Adrenal gland (tissue), 9 donors: ENCODE measurements at regions not wholly inside any gene's neighbourhood (a gene's known extent, or its start where the extent isn't known, plus 50 kb on each side); places are given as distances from the start of the nearest gene placed in this dataset.
"Not testable (repeated sequence)": the region's sequence is repeated elsewhere in the genome, so short reads cannot be mapped to it uniquely, and the experiment has no call there.

Experiments
- DNase-seq, 7 donors: peaks; one replicate each; pipeline ENCODE4 v3.0.0-alpha.2; 2019 to 2020
- H3K27ac ChIP-seq, 5 donors: fragments of 200-600 bp; sonication (generic) in 4 of 5; 1 replicate in 3 of 5; 2 replicates in 2 of 5; pipeline versions ENCODE4 v1.5.1 to v1.8.0; 2016 to 2020; ENCODE audit warnings: mild to moderate bottlenecking in 1 of 5
- H3K27me3 ChIP-seq: fragments of 200-600 bp; 2 replicates; pipeline ENCODE4 v1.8.0; 2021
- H3K36me3 ChIP-seq, 2 donors: fragments of 200-600 bp; replicated peaks in 1 of 2; 1 replicate in 1 of 2; 2 replicates in 1 of 2; pipeline versions ENCODE4 v1.5.1 to v1.8.0; 2018 to 2022
- H3K4me1 ChIP-seq, 2 donors: fragments of 200-600 bp; replicated peaks in 1 of 2; 1 replicate in 1 of 2; 2 replicates in 1 of 2; pipeline versions ENCODE4 v1.5.1 to v1.8.0; 2018 to 2021
- H3K4me3 ChIP-seq, 4 donors: fragments of 200-600 bp; sonication (generic) in 3 of 4; one replicate each; pipeline ENCODE4 v1.5.1; 2016 to 2018
- H3K9me3 ChIP-seq, 3 donors: fragments of 200-600 bp; sonication (generic) in 1 of 3; replicated peaks in 1 of 3; 1 replicate in 2 of 3; 2 replicates in 1 of 3; pipeline versions ENCODE4 v1.5.1 to v1.8.0; 2016 to 2021
- POLR2A ChIP-seq, 2 donors: fragments of 450-650 bp; IDR thresholded peaks; one replicate each; pipeline ENCODE4 v1.6.1; 2017; ENCODE audit warnings: antibody characterized with exemption in 2 of 2, mild to moderate bottlenecking in 2 of 2, moderate library complexity in 1 of 2
- WGBS, 4 donors: extraction: QIAGEN DNeasy Blood & Tissue Kit in 2 of 4; methylation state at CpG; one replicate each; pipeline versions ENCODE4 v1.1.5 to v1.1.7; 2013 to 2017; 5-methylcytosine and 5-hydroxymethylcytosine counted together
- intact Hi-C, 2 donors: fragments of 100-400 bp; cut with DNase I; formaldehyde crosslinking; loops; one replicate each; pipeline versions ENCODE4 v1.14.1 to v1.15.0; 2022 to 2023
- TF ChIP-seq, protein P1 (sequence below), 6 experiments: fragments of 450-650 bp in 4 of 6; fragments of 200-600 bp in 2 of 6; sonication (generic) in 1 of 6; IDR thresholded peaks; 1 replicate in 5 of 6; 2 replicates in 1 of 6; pipeline versions ENCODE4 v1.5.1 to v1.8.0; 2016 to 2021; ENCODE audit warnings: antibody characterized with exemption in 6 of 6, mild to moderate bottlenecking in 2 of 6, moderate library complexity in 1 of 6
- donor health status: healthy with polysubstance abuse.
- donor health status: Bipolar disorder and iron deficiency.
- donor health status: DM: yes; HTN: yes; CAD: no.
- donor health status: DM: no; HTN: no; CAD: no.
- donor health status: DM: no; HTN: no; CAD: no.

DNA sequence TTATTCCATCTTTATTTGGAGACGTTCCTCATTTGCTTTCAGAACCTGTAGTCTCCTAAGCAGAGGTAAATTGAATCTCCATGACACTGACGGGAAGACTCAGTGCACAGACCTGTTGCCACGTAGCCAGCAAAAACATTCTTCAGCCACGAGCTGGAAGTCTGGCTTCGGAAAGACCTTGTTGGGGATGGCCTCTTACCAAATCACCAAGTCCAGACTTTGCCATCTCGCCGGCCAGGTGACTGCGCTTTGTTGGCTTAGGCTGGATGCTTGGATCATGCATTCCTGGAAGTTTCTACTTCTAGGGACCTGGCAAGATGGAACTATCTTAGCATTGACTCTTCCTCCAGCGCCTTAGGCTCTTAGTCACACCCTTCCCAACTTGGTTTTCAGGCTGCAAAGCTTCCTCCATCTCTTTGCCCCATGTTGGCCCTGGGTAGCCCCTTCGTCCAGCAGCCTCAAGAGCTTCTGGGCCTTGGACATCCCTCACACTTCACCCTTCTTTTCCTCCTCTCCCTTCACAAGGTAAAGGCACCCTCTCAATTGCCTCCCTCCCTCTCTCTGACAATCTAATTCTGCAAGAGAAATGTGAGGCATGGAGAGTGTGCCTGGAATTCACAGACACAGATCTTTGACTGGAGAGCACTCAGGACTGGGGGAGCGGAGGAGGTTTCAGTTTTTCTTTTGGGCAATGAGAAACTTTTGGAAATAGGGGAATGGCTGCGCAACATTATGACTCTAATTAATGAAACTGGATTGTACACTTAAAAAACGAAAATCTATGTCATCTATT lies 451.9 kb upstream of the MKI67 start:
- H3K4me1 ChIP-seq, result no peaks in the 10 kb centered on the region
- intact Hi-C loops, result no loop called here
- H3K27ac ChIP-seq, result no peak overlapping the region
- TF ChIP-seq, protein P1, sequence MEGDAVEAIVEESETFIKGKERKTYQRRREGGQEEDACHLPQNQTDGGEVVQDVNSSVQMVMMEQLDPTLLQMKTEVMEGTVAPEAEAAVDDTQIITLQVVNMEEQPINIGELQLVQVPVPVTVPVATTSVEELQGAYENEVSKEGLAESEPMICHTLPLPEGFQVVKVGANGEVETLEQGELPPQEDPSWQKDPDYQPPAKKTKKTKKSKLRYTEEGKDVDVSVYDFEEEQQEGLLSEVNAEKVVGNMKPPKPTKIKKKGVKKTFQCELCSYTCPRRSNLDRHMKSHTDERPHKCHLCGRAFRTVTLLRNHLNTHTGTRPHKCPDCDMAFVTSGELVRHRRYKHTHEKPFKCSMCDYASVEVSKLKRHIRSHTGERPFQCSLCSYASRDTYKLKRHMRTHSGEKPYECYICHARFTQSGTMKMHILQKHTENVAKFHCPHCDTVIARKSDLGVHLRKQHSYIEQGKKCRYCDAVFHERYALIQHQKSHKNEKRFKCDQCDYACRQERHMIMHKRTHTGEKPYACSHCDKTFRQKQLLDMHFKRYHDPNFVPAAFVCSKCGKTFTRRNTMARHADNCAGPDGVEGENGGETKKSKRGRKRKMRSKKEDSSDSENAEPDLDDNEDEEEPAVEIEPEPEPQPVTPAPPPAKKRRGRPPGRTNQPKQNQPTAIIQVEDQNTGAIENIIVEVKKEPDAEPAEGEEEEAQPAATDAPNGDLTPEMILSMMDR (IDR thresholded peaks at IDR 0.05), result no peak
- TF ChIP-seq POLR2A (IDR thresholded peaks at IDR 0.05), result no peak
- H3K27me3 ChIP-seq, result no peaks in the 10 kb centered on the region
- H3K4me3 ChIP-seq, result no peak overlapping the region
- H3K36me3 ChIP-seq, result no peaks in the 10 kb centered on the region
- WGBS, 4 donors, result 85 to 90% (median 87%) methylated on average over 13 of the region's 13 CpGs
- H3K9me3 ChIP-seq, result no peaks in the 10 kb centered on the region
- no peak for DNase-seq

DNA sequence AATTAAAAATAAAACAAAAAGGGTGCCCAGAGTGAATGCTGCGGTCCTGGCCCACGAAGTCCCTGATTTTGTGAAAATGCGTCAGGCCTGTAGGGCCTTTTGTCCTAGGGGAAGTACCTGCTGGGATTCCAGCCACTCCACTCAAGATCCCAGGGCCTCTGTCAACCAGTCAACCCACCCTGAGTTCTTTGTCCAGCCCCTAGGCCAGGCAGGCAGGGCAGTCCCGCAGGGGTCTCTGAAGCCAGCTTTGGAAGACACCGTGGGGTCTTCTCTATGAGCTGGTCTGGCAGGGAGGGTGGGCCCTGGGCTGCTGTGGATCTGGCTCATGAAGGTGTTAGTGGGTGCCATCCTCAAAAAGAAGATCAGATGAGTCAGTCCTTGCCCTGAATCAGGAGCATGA lies 452.5 kb upstream of the MKI67 start:
- intact Hi-C loops, result no loop called here
- 87 to 95% (median 91%) methylated on average over 3 to 5 of the region's 5 CpGs for WGBS, 4 donors
- no peaks in the 10 kb centered on the region for H3K9me3 ChIP-seq
- DNase-seq, result no peak
- H3K4me3 ChIP-seq, result no peak overlapping the region
- TF ChIP-seq POLR2A (IDR thresholded peaks at IDR 0.05), result no peak
- TF ChIP-seq, protein P1 (IDR thresholded peaks at IDR 0.05), result no peak
- no peaks in the 10 kb centered on the region for H3K27me3 ChIP-seq
- H3K27ac ChIP-seq, result no peak overlapping the region
- no peaks in the 10 kb centered on the region for H3K4me1 ChIP-seq
- H3K36me3 ChIP-seq, result no peaks in the 10 kb centered on the region

DNA sequence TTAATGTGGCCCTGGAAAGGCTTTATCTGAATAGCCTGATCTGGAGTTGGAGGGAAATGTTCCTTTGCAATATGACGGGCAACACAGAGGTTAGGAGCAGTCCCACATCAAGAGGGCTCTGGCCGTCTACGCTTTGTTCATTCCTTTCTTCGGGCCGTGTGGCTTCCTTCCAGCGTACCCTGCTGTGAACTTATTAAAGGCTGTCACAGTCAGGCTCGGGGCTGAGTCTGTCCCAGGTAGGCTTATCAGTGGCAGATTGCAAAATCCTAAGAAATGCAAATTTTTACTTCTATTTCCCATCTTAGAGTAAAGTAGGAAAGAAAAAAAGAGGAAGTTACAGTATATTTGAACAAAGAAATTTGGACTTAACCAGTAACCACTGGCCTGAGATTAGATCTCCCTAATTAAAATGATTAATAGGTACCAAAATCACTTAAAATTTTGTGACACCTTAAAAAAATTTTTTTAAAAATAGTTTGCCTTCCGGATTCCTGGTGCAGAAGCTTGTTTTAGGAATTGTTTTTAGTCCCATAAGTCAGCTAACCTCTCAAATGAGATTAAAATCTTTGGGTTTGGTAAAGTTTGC lies 453.1 kb upstream of the MKI67 start:
- H3K9me3 ChIP-seq, result no peaks in the 10 kb centered on the region
- TF ChIP-seq, protein P1 (IDR thresholded peaks at IDR 0.05), result no peak
- no peak for TF ChIP-seq POLR2A (IDR thresholded peaks at IDR 0.05)
- no peak overlapping the region for H3K4me3 ChIP-seq
- peak in 1 of 7 donors; percentile 69 for DNase-seq
- H3K27me3 ChIP-seq, result no peaks in the 10 kb centered on the region
- no peaks in the 10 kb centered on the region for H3K36me3 ChIP-seq
- no peaks in the 10 kb centered on the region for H3K4me1 ChIP-seq
- 52 to 65% (median 59%) methylated on average over 8 of the region's 8 CpGs for WGBS, 4 donors
- intact Hi-C loops, result no loop called here
- no peak overlapping the region for H3K27ac ChIP-seq

DNA sequence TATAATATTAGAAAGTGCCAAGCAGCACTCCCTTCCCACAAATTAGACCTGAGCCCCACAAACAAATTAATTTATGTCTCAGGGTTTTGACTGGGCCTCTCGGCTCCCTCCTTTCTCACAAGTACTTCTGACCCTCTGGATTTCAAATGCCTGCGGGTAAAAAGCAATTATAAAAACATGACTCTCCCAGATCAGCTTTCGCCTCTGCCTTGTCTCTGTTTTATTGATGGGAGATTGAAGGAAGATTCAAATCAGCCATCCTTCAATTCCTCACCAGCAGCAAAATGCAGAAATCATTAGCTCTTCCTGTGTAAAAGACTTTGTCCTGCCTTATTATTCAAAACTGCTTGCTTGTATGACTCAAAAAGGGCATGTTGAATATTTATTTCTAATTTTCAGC lies 453.7 kb upstream of the MKI67 start:
- intact Hi-C loops, result no loop called here
- H3K27ac ChIP-seq, result no peak overlapping the region
- H3K36me3 ChIP-seq, result no peaks in the 10 kb centered on the region
- no peaks in the 10 kb centered on the region for H3K9me3 ChIP-seq
- DNase-seq, result no peak
- H3K27me3 ChIP-seq, result no peaks in the 10 kb centered on the region
- TF ChIP-seq, protein P1 (IDR thresholded peaks at IDR 0.05), result no peak
- no peak for TF ChIP-seq POLR2A (IDR thresholded peaks at IDR 0.05)
- WGBS, 4 donors, result 66 to 76% (median 69%) methylated on average over 3 of the region's 3 CpGs
- H3K4me3 ChIP-seq, result no peak overlapping the region
- no peaks in the 10 kb centered on the region for H3K4me1 ChIP-seq

DNA sequence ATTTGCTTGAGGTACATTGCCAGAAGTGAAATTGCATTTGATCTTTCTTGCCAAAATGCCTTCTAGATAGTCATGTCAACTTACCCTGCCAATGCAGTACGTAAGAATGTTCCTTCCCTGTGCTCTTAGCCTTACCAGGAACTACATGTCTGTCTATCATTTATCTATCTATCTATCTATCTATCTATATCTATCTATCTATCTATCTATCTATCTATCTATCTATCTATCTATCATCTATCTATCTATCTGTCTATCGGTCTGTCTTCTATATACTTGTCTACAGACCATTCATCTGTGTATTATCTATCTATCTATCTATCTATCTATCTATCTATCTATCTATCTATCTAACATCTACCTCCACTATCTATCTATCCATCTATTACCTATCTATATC lies 456.9 kb upstream of the MKI67 start:
- H3K27ac ChIP-seq, H3K4me1 ChIP-seq, H3K4me3 ChIP-seq, intact Hi-C loops, H3K27me3 ChIP-seq, H3K9me3 ChIP-seq, DNase-seq, H3K36me3 ChIP-seq: not testable (repeated sequence)
- 78 to 86% (median 82%) methylated on average over 2 of the region's 2 CpGs for WGBS, 4 donors

DNA sequence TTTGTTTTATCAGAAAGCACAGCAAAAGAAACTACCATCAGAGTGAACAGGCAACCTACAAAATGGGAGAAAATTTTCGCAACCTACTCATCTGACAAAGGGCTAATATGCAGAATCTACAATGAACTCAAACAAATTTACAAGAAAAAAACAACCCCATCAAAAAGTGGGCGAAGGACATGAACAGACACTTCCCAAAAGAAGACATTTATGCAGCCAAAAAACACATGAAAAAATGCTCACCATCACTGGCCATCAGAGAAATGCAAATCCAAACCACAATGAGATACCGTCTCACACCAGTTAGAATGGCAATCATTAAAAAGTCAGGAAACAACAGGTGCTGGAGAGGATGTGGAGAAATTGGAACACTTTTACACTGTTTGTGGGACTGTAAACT lies 460.4 kb upstream of the MKI67 start:
- WGBS, 4 donors, result 70 to 91% (median 84%) methylated on average over 1 to 3 of the region's 3 CpGs
- H3K4me1 ChIP-seq, H3K9me3 ChIP-seq, H3K4me3 ChIP-seq, H3K27me3 ChIP-seq, DNase-seq, H3K36me3 ChIP-seq, intact Hi-C loops, H3K27ac ChIP-seq: not testable (repeated sequence)
